ENCODE measurements at regions not wholly inside any gene's neighbourhood (a gene's known extent, or its start where the extent isn't known, plus 50 kb on each side); places are given as distances from the start of the nearest gene placed in this dataset.

- TF ChIP-seq, protein P1, sequence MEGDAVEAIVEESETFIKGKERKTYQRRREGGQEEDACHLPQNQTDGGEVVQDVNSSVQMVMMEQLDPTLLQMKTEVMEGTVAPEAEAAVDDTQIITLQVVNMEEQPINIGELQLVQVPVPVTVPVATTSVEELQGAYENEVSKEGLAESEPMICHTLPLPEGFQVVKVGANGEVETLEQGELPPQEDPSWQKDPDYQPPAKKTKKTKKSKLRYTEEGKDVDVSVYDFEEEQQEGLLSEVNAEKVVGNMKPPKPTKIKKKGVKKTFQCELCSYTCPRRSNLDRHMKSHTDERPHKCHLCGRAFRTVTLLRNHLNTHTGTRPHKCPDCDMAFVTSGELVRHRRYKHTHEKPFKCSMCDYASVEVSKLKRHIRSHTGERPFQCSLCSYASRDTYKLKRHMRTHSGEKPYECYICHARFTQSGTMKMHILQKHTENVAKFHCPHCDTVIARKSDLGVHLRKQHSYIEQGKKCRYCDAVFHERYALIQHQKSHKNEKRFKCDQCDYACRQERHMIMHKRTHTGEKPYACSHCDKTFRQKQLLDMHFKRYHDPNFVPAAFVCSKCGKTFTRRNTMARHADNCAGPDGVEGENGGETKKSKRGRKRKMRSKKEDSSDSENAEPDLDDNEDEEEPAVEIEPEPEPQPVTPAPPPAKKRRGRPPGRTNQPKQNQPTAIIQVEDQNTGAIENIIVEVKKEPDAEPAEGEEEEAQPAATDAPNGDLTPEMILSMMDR (IDR thresholded peaks at IDR 0.05; ENCODE audit: low read length, missing control alignments): no peak
- H3K4me3 ChIP-seq (replicated peaks; ENCODE audit: low read depth, low read length): no peak overlapping the region
- no peak for DNase-seq (ENCODE audit: low read depth)
These were observed 78.2 kb upstream of the GPR12 start for GRCh38 chr13:26838821-26839220.

GRCh38 chr13:26837997-26838396, 77.4 kb upstream of the GPR12 start:
- no peak for DNase-seq (ENCODE audit: low read depth)
- H3K4me3 ChIP-seq (replicated peaks; ENCODE audit: low read depth, low read length): no peak overlapping the region
- TF ChIP-seq, protein P1 (IDR thresholded peaks at IDR 0.05; ENCODE audit: low read length, missing control alignments): no peak

DNA sequence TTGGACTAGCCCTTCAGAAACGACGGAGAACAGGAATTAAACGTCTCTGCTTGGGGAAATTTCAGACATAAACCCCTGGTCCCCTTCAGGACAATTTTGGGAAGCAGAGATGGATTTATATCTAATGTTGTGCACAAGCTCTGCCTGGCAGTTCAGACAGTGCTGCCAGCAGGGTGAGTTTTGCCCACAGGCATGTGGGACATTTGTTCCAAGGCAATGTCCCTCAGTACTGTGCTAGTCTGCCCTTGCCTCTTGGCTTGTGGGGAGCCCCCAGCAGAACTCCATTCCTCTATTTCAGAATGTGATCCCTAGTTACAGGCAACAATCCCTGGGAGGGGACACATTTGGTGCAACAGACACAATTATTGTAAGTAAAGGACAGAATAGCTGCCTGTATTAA, 76.5 kb upstream of the GPR12 start:
- TF ChIP-seq, protein P1 (IDR thresholded peaks at IDR 0.05; ENCODE audit: low read length, missing control alignments): no peak
- no peak overlapping the region for H3K4me3 ChIP-seq (replicated peaks; ENCODE audit: low read depth, low read length)
- no peak for DNase-seq (ENCODE audit: low read depth)

GRCh38 chr13:26836626-26837025, 76.0 kb upstream of the GPR12 start:
- no peak overlapping the region for H3K4me3 ChIP-seq (replicated peaks; ENCODE audit: low read depth, low read length)
- TF ChIP-seq, protein P1 (IDR thresholded peaks at IDR 0.05; ENCODE audit: low read length, missing control alignments): no peak
- DNase-seq (ENCODE audit: low read depth): no peak

DNA sequence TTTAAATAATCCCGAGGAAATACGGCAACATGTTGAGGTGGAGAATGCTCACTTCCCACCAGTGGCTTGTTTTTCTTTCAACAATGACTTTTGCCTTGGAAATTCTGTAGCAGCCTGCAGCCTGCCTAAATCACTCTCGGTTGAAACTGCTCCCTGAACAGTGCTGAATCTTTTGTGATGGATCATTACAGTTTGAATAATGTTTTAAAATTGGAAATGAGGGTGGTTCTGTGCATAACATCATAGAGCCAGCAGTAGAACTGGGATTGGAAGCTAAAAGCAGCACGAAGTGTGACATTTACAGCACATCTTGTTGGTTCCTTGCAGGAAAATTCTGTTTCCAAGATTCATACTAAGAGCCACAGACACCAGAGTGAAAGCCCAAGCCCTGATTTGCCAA, 74.1 kb upstream of the GPR12 start:
- H3K4me3 ChIP-seq (replicated peaks; ENCODE audit: low read depth, low read length): no peak overlapping the region
- TF ChIP-seq, protein P1 (IDR thresholded peaks at IDR 0.05; ENCODE audit: low read length, missing control alignments): no peak
- no peak for DNase-seq (ENCODE audit: low read depth)

DNA sequence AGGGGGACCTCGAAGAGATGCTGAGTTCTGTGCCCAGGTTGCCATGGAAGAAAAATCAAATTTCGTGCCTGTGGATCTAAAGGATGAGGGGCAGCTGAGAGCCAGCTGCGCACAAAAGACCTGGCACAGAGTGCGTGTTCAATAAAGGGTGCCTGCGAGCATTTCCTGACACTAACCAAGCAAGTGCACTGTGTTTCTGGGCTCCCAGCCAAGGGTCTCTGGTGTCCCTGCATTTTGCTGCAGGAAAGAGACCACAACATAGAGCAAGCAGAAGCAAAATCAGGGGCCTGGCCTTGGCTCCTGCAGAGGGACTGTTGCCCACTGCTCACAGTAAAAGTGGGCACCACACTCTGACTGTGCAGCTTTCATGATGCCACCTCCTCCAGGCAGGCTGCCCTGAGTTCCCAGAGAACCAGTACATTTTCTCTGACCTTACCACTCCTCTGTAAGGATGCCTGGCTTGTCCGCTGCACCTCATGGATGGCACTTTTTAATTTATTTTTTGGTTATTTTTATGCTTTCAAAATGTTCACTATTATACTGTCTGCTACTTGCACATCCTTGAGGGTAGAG, 70.8 kb upstream of the GPR12 start:
- H3K4me3 ChIP-seq (replicated peaks; ENCODE audit: low read depth, low read length): no peak overlapping the region
- no peak for DNase-seq (ENCODE audit: low read depth)
- TF ChIP-seq, protein P1 (IDR thresholded peaks at IDR 0.05; ENCODE audit: low read length, missing control alignments): no peak

DNA sequence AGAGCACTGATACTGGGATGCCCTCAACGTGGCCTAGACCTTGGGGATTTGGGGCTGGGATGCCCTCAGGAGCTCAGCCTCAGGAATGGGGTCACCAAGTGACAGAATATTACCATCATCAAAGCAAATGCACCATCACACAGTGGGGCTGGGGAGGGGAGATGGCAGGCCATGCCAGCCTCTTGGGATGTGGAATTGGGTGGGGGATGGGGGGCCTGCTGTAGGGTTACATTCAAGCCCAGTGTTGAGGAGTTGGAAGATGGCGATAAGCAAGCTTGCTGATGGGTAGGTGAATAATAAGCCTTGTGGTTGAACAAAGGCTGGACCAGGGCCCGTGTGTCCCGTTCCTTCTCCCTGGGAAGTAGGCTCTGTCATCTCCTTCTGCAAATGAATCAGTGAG, 69.1 kb upstream of the GPR12 start:
- TF ChIP-seq, protein P1 (IDR thresholded peaks at IDR 0.05; ENCODE audit: low read length, missing control alignments): no peak
- no peak for DNase-seq (ENCODE audit: low read depth)
- no peak overlapping the region for H3K4me3 ChIP-seq (replicated peaks; ENCODE audit: low read depth, low read length)

All from fibroblast of pulmonary artery (primary cell).